ENCODE measurements at regions not wholly inside any gene's neighbourhood (a gene's known extent, or its start where the extent isn't known, plus 50 kb on each side); places are given as distances from the start of the nearest gene placed in this dataset.
"Not testable (repeated sequence)": the region's sequence is repeated elsewhere in the genome, so short reads cannot be mapped to it uniquely, and the experiment has no call there.

GRCh38 chr17:77832180-77832560, 126.3 kb upstream of the TNRC6C start:
- DNase-seq, result no peak

- DNase-seq, result no peak
Observed at GRCh38 chr17:77833769-77834168, 124.7 kb upstream of the TNRC6C start.

GRCh38 chr17:77834170-77835115, 124.1 kb upstream of the TNRC6C start:
- DNase-seq, result peak; percentile 71

- peak; percentile 58 for DNase-seq
Observed at GRCh38 chr17:77836557-77837041, 121.9 kb upstream of the TNRC6C start.

GRCh38 chr17:77837072-77837471, 121.4 kb upstream of the TNRC6C start:
- not testable (repeated sequence) for DNase-seq

- DNase-seq, result no peak
Observed at GRCh38 chr17:77837917-77838316, 120.6 kb upstream of the TNRC6C start.

- no peak for DNase-seq
Observed at GRCh38 chr17:77838748-77839697, 119.5 kb upstream of the TNRC6C start.

GRCh38 chr17:77839698-77840512, 118.6 kb upstream of the TNRC6C start:
- DNase-seq, result no peak

GRCh38 chr17:77840513-77841165, 117.9 kb upstream of the TNRC6C start:
- no peak for DNase-seq

GRCh38 chr17:77841742-77842527, 116.6 kb upstream of the TNRC6C start:
- no peak for DNase-seq

- DNase-seq, result peak; percentile 46
Observed at GRCh38 chr17:77842528-77843147, 115.9 kb upstream of the TNRC6C start.

- DNase-seq, result peak; percentile 80
Observed at GRCh38 chr17:77843255-77843895, 115.1 kb upstream of the TNRC6C start.

- no peak for DNase-seq
Observed at GRCh38 chr17:77843896-77844295, 114.6 kb upstream of the TNRC6C start.

GRCh38 chr17:77844681-77845080, 113.8 kb upstream of the TNRC6C start:
- DNase-seq, result no peak

GRCh38 chr17:77845541-77846225, 112.8 kb upstream of the TNRC6C start:
- DNase-seq, result no peak

GRCh38 chr17:77846531-77847085, 111.9 kb upstream of the TNRC6C start:
- no peak for DNase-seq

GRCh38 chr17:77847221-77848085, 111.0 kb upstream of the TNRC6C start:
- DNase-seq, result no peak

GRCh38 chr17:77848257-77848656, 110.2 kb upstream of the TNRC6C start:
- DNase-seq, result no peak

Data from stimulated activated CD4-positive, alpha-beta T cell treated with anti-CD3 and anti-CD28 coated beads, Interleukin-4, amount 100 ng/mL, for 24 hours (primary cell).